ENCODE measurements at regions not wholly inside any gene's neighbourhood (a gene's known extent, or its start where the extent isn't known, plus 50 kb on each side); places are given as distances from the start of the nearest gene placed in this dataset.
A peak's percentile ranks its signal among the peaks of the same experiment; 100 is the strongest.

- TF ChIP-seq EP300 (IDR thresholded peaks at IDR 0.05; ENCODE audit: borderline replicate concordance in 1 of 2, low read depth in 2 of 2, low read length in 2 of 2) (no peak), E2F6 (IDR thresholded peaks at IDR 0.05) (no peak), CHD1 (IDR thresholded peaks at IDR 0.05; ENCODE audit: low read depth, low read length) (no peak), CTCF (IDR thresholded peaks at IDR 0.05; ENCODE audit: control extremely low read depth in 1 of 3, insufficient read depth in 1 of 3, low read depth in 1 of 3, low read length in 3 of 3) (peak; percentile 61 to 88 (median 84)), CREB1 (IDR thresholded peaks at IDR 0.05) (no peak), PHF8 (conservative IDR thresholded peaks at IDR 0.05; ENCODE audit: low read depth, low read length) (no peak), POLR2A (IDR thresholded peaks at IDR 0.05; ENCODE audit: control extremely low read depth in 1 of 2, low read depth in 2 of 2, low read length in 2 of 2) (no peak), KDM5A (IDR thresholded peaks at IDR 0.05; ENCODE audit: low read length) (no peak), SIX5 (IDR thresholded peaks at IDR 0.05; ENCODE audit: low read depth, low read length) (no peak), USF2 (IDR thresholded peaks at IDR 0.05; ENCODE audit: low read length) (no peak), SAP30 (IDR thresholded peaks at IDR 0.05; ENCODE audit: insufficient read depth, insufficient replicate concordance, low read length) (no peak), SP2 (IDR thresholded peaks at IDR 0.05; ENCODE audit: low read length) (no peak), RAD21 (IDR thresholded peaks at IDR 0.05 in 1 of 2, conservative IDR thresholded peaks at IDR 0.05 in 1 of 2; ENCODE audit: low read depth in 2 of 2, low read length in 2 of 2) (peak; percentile 79 to 85), CHD2 (IDR thresholded peaks at IDR 0.05; ENCODE audit: low read length) (peak; percentile 63; the same call in 1 of the 2 replicates)
These were observed 289.4 kb downstream of the SEC14L1 start for GRCh38 chr17:77429969-77430752.
